ENCODE measurements at regions not wholly inside any gene's neighbourhood (a gene's known extent, or its start where the extent isn't known, plus 50 kb on each side); places are given as distances from the start of the nearest gene placed in this dataset.

DNA sequence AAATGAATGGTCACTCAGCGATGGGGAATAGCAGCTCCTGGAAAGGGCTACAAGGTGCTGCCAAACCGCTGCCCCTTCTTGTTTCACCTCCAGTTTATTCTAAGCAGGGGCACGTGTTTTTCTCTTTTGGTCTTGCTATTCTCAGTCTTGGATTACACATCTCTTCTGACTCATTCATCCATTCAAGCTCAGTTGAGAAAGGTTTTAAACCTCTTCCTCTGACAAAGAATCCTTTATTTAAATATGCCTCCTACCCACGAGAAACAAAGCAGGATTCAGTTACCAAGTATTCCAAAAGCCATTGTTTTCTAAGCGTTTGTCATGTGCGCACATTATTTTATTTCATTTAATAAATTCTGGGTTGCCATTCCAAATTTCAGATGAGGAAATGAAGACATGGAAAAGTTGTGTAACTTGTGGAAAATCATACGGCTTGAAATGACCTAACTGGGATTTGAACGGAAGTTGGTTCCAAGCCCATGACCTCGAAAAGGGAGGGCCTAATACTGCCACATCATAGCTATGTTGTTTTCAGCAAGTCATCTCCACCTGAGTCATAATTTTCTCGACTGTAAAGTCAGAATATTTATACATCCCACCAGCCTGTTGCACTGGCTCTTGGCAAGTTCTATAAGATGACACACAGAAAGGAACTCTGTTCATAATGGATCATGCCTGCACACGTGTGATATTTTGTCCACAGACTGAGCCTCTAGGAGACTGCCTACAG is 292.0 kb upstream of the SLCO3A1 start:
- Histone ChIP-seq H3K4me1 (ENCODE audit: insufficient read depth, low read length) (no peaks in the 10 kb centered on the region), H3K27ac (ENCODE audit: low read depth in 1 of 2, low read length in 2 of 2) (no peak overlapping the region), H3K36me3 (ENCODE audit: insufficient read depth, low read length) (no peaks in the 10 kb centered on the region), H3K27me3 (ENCODE audit: control insufficient read depth in 1 of 2, insufficient read depth in 2 of 2, low read length in 2 of 2) (peaks cover 0 to 3% of the 10 kb centered on the region in 2 experiments), H3K9me3 (ENCODE audit: control insufficient read depth in 1 of 2, insufficient read depth in 1 of 2, low read length in 2 of 2) (no peaks in the 10 kb centered on the region), H3K4me3 (ENCODE audit: low read length) (no peak overlapping the region)
- Mint-ChIP-seq H3K9me3 (no peaks in the 10 kb centered on the region), H3K4me1 (ENCODE audit: low read depth) (no peaks in the 10 kb centered on the region), H3K36me3 (ENCODE audit: low read depth) (no peaks in the 10 kb centered on the region), H3K4me3 (no peak overlapping the region), H3K27me3 (peaks cover 10% of the 10 kb centered on the region), H3K27ac (no peak overlapping the region)
- ATAC-seq (ENCODE audit: poor library complexity), result no peak
- TF ChIP-seq, protein P1, sequence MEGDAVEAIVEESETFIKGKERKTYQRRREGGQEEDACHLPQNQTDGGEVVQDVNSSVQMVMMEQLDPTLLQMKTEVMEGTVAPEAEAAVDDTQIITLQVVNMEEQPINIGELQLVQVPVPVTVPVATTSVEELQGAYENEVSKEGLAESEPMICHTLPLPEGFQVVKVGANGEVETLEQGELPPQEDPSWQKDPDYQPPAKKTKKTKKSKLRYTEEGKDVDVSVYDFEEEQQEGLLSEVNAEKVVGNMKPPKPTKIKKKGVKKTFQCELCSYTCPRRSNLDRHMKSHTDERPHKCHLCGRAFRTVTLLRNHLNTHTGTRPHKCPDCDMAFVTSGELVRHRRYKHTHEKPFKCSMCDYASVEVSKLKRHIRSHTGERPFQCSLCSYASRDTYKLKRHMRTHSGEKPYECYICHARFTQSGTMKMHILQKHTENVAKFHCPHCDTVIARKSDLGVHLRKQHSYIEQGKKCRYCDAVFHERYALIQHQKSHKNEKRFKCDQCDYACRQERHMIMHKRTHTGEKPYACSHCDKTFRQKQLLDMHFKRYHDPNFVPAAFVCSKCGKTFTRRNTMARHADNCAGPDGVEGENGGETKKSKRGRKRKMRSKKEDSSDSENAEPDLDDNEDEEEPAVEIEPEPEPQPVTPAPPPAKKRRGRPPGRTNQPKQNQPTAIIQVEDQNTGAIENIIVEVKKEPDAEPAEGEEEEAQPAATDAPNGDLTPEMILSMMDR (IDR thresholded peaks at IDR 0.05), result no peak
- DNase-seq, result no peak
- POLR2A ChIA-PET, result no interaction called here
- intact Hi-C loops (cut with DNase I, micrococcal nuclease), result no loop called here
- CTCF ChIA-PET, result no interaction called here

DNA sequence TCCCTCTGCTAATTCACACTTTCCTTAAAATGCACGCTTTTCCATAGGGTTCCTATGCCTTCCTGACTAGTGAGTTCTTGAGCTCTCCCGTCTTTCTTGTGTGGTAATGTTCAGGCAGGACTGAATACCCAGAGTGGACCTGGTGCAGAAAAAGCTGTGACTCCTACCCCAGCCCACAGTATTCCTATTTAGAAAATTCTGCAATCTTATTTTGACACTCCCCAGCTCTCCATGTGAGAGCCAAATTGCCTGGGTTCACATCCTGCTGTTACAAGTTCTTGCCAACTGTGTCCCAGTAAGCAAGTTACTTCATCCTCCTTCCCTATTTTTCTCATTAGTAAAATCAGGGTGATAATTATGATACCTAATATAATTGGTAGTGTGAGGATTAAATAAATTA is 290.8 kb upstream of the SLCO3A1 start:
- Histone ChIP-seq H3K4me1 (ENCODE audit: insufficient read depth, low read length) (no peaks in the 10 kb centered on the region), H3K27me3 (ENCODE audit: control insufficient read depth in 1 of 2, insufficient read depth in 2 of 2, low read length in 2 of 2) (peaks cover 0 to 3% of the 10 kb centered on the region in 2 experiments), H3K27ac (ENCODE audit: low read depth in 1 of 2, low read length in 2 of 2) (no peak overlapping the region), H3K4me3 (ENCODE audit: low read length) (no peak overlapping the region), H3K9me3 (ENCODE audit: control insufficient read depth in 1 of 2, insufficient read depth in 1 of 2, low read length in 2 of 2) (no peaks in the 10 kb centered on the region), H3K36me3 (ENCODE audit: insufficient read depth, low read length) (no peaks in the 10 kb centered on the region)
- H3K4me1 Mint-ChIP-seq (ENCODE audit: low read depth), result no peaks in the 10 kb centered on the region
- DNase-seq, result no peak
- ATAC-seq (ENCODE audit: poor library complexity), result no peak
- H3K27ac Mint-ChIP-seq, result no peak overlapping the region
- no peaks in the 10 kb centered on the region for H3K36me3 Mint-ChIP-seq (ENCODE audit: low read depth)
- H3K4me3 Mint-ChIP-seq, result no peak overlapping the region
- CTCF ChIA-PET, result no interaction called here
- no peaks in the 10 kb centered on the region for H3K9me3 Mint-ChIP-seq
- peaks cover 10% of the 10 kb centered on the region for H3K27me3 Mint-ChIP-seq
- POLR2A ChIA-PET, result no interaction called here
- TF ChIP-seq, protein P1 (IDR thresholded peaks at IDR 0.05), result no peak
- intact Hi-C loops (cut with DNase I, micrococcal nuclease), result no loop called here

DNA sequence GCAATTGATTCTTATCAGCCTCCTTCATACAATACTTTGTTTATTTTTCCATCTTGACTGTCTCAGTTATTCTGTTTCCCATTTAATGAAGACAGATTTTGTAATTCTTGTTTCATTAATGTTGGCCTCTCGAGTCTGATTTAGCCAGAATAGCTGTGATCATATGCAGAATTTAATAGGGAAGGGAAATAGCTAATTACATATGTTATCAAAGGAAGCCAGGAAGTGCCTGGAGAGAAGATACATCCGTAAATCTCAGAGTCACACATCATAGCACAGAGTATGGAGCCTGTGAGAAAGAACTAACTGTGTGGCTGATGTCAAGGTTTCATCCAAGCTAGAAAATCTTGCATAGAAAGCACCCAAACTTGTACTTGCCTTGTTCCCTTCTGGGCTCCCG is 288.9 kb upstream of the SLCO3A1 start:
- Mint-ChIP-seq H3K4me3 (no peak overlapping the region), H3K27me3 (peaks cover 10% of the 10 kb centered on the region), H3K27ac (no peak overlapping the region), H3K9me3 (no peaks in the 10 kb centered on the region), H3K4me1 (ENCODE audit: low read depth) (no peaks in the 10 kb centered on the region), H3K36me3 (ENCODE audit: low read depth) (no peaks in the 10 kb centered on the region)
- H3K4me3 ChIP-seq (ENCODE audit: low read length), result no peak overlapping the region
- no peak for ATAC-seq (ENCODE audit: poor library complexity)
- H3K9me3 ChIP-seq (ENCODE audit: control insufficient read depth in 1 of 2, insufficient read depth in 1 of 2, low read length in 2 of 2), result no peaks in the 10 kb centered on the region
- ChIA-PET POLR2A (no interaction called here), CTCF (no interaction called here)
- intact Hi-C loops (cut with DNase I, micrococcal nuclease), result no loop called here
- H3K36me3 ChIP-seq (ENCODE audit: insufficient read depth, low read length), result no peaks in the 10 kb centered on the region
- TF ChIP-seq, protein P1 (IDR thresholded peaks at IDR 0.05), result no peak
- H3K27me3 ChIP-seq (ENCODE audit: control insufficient read depth in 1 of 2, insufficient read depth in 2 of 2, low read length in 2 of 2), result peaks cover 0 to 3% of the 10 kb centered on the region in 2 experiments
- no peak for DNase-seq
- H3K4me1 ChIP-seq (ENCODE audit: insufficient read depth, low read length), result no peaks in the 10 kb centered on the region
- no peak overlapping the region for H3K27ac ChIP-seq (ENCODE audit: low read depth in 1 of 2, low read length in 2 of 2)

Measured in CD4-positive, alpha-beta T cell (primary cell).